GM20000 (cell line): ENCODE measurements at regions not wholly inside any gene's neighbourhood (a gene's known extent, or its start where the extent isn't known, plus 50 kb on each side); places are given as distances from the start of the nearest gene placed in this dataset.

Experiments
- DNase-seq: peaks from one replicate; pipeline ENCODE4 v3.0.0; 2012; ENCODE audit warnings: low spot score
- CTCF ChIP-seq: IDR thresholded peaks from 2 replicates; pipeline ENCODE4 v1.5.1; 2012; ENCODE audit warnings: mild to moderate bottlenecking, control low read depth; ENCODE audit errors: extremely low read depth, missing control alignments

GRCh38 chr4:173912384-173912783 is 371.1 kb downstream of the FBXO8 start:
- no peak for TF ChIP-seq CTCF
- DNase-seq: no peak

- DNase-seq: no peak
- TF ChIP-seq CTCF: no peak
Observed at GRCh38 chr4:173910891-173911290, 372.6 kb downstream of the FBXO8 start.

GRCh38 chr4:173909294-173909693 is 374.2 kb downstream of the FBXO8 start:
- DNase-seq: no peak
- TF ChIP-seq CTCF: no peak

GRCh38 chr4:173899813-173900212 is 369.8 kb upstream of the HAND2 start:
- no peak for DNase-seq

GRCh38 chr4:173891072-173891471 is 361.0 kb upstream of the HAND2 start:
- no peak for TF ChIP-seq CTCF
- DNase-seq: no peak

More at GRCh38 chr4:173899813-173900212, 369.8 kb upstream of the HAND2 start:
- no peak for TF ChIP-seq CTCF

GRCh38 chr4:173883821-173884220 is 353.8 kb upstream of the HAND2 start:
- no peak for TF ChIP-seq CTCF
- DNase-seq: no peak

- DNase-seq: no peak
- TF ChIP-seq CTCF: no peak
Observed at GRCh38 chr4:173880897-173881296, 350.9 kb upstream of the HAND2 start.
